Calu3 (cell line): ENCODE measurements at regions not wholly inside any gene's neighbourhood (a gene's known extent, or its start where the extent isn't known, plus 50 kb on each side); places are given as distances from the start of the nearest gene placed in this dataset.

Experiments used
- BruUV-seq: library from RNA; stranded (reverse); fragments of 400-500 nt; replicated peaks from 2 replicates; lab custom pipeline; 2021; lab: Mats Ljungman, UMichigan
- CTCF ChIA-PET: fragments of 300-600 bp; sonication (Branson Sonifier 250); formaldehyde crosslinking; loops from one replicate; lab custom pipeline; 2022; ENCODE audit warnings: antibody characterized with exemption; lab: Charles Lee
- DNase-seq: peaks from one replicate; pipeline ENCODE4 v3.0.0; 2022
- H3K27ac Mint-ChIP-seq: one replicate; pipeline ENCODE4 v1.8.0; 2022; ENCODE audit warnings: mixed read lengths; ENCODE audit not compliant: unreplicated experiment
- H3K27me3 Mint-ChIP-seq: one replicate; pipeline ENCODE4 v1.8.0; 2022; ENCODE audit warnings: mixed read lengths; ENCODE audit not compliant: unreplicated experiment
- H3K36me3 Mint-ChIP-seq: one replicate; pipeline ENCODE4 v1.8.0; 2022; ENCODE audit warnings: mild to moderate bottlenecking, moderate library complexity, mixed read lengths; ENCODE audit not compliant: insufficient read depth, unreplicated experiment
- H3K4me1 Mint-ChIP-seq: one replicate; pipeline ENCODE4 v1.8.0; 2022; ENCODE audit warnings: mild to moderate bottlenecking, low read depth, mixed read lengths; ENCODE audit not compliant: unreplicated experiment
- H3K4me3 Mint-ChIP-seq: one replicate; pipeline ENCODE4 v1.8.0; 2022; ENCODE audit warnings: mild to moderate bottlenecking, low read depth, moderate library complexity, mixed read lengths; ENCODE audit not compliant: unreplicated experiment
- H3K9me3 Mint-ChIP-seq: one replicate; pipeline ENCODE4 v1.8.0; 2022; ENCODE audit warnings: low read depth, mixed read lengths; ENCODE audit not compliant: unreplicated experiment
- CTCF ChIP-seq: fragments of 200-600 bp; IDR thresholded peaks from one replicate; pipeline ENCODE4 v1.8.0; 2022; ENCODE audit warnings: antibody characterized with exemption; ENCODE audit not compliant: unreplicated experiment
- intact Hi-C: fragments of 100-400 bp; cut with micrococcal nuclease; formaldehyde crosslinking; loops from one replicate; pipeline ENCODE4 v1.10.0; 2022; ENCODE audit not compliant: unreplicated experiment

- no peak for TF ChIP-seq CTCF
- H3K4me1 Mint-ChIP-seq, result peaks cover 12% of the 10 kb centered on the region
- DNase-seq, result no peak
- BruUV-seq, result no TSS peak
- intact Hi-C loops, result no loop called here
- no peak overlapping the region for H3K27ac Mint-ChIP-seq
- no peaks in the 10 kb centered on the region for H3K27me3 Mint-ChIP-seq
- no peak overlapping the region for H3K4me3 Mint-ChIP-seq
- H3K36me3 Mint-ChIP-seq, result no peaks in the 10 kb centered on the region
- no peaks in the 10 kb centered on the region for H3K9me3 Mint-ChIP-seq
- CTCF ChIA-PET, result no interaction called here
These were observed 178.8 kb upstream of the MKLN1 start for GRCh38 chr7:131148708-131149428.

- H3K27ac Mint-ChIP-seq, result no peak overlapping the region
- BruUV-seq, result no TSS peak
These were observed 178.3 kb upstream of the MKLN1 start for GRCh38 chr7:131149429-131149773.

GRCh38 chr7:131149840-131150239 is 177.8 kb upstream of the MKLN1 start:
- DNase-seq, result no peak
- Mint-ChIP-seq H3K36me3 (no peaks in the 10 kb centered on the region), H3K4me1 (peaks cover 12% of the 10 kb centered on the region), H3K27ac (no peak overlapping the region), H3K27me3 (no peaks in the 10 kb centered on the region), H3K4me3 (no peak overlapping the region), H3K9me3 (no peaks in the 10 kb centered on the region)
- no peak for TF ChIP-seq CTCF
- intact Hi-C loops, result no loop called here
- CTCF ChIA-PET, result no interaction called here
- no TSS peak for BruUV-seq

More at GRCh38 chr7:131149429-131149773, 178.3 kb upstream of the MKLN1 start:
- CTCF ChIA-PET, result no interaction called here
- no peak for DNase-seq
- no peaks in the 10 kb centered on the region for H3K36me3 Mint-ChIP-seq
- H3K27me3 Mint-ChIP-seq, result no peaks in the 10 kb centered on the region
- intact Hi-C loops, result no loop called here
- no peak overlapping the region for H3K4me3 Mint-ChIP-seq
- H3K4me1 Mint-ChIP-seq, result peaks cover 12% of the 10 kb centered on the region
- H3K9me3 Mint-ChIP-seq, result no peaks in the 10 kb centered on the region
- TF ChIP-seq CTCF, result no peak

GRCh38 chr7:131151034-131151433 is 176.6 kb upstream of the MKLN1 start:
- Mint-ChIP-seq H3K36me3 (no peaks in the 10 kb centered on the region), H3K4me3 (no peak overlapping the region), H3K9me3 (no peaks in the 10 kb centered on the region), H3K27ac (no peak overlapping the region), H3K4me1 (peaks cover under 1% of the 10 kb centered on the region), H3K27me3 (no peaks in the 10 kb centered on the region)
- BruUV-seq, result no TSS peak
- TF ChIP-seq CTCF, result no peak
- CTCF ChIA-PET, result no interaction called here
- intact Hi-C loops, result no loop called here
- DNase-seq, result no peak
